Gastroesophageal sphincter (tissue), 3 donors: ENCODE measurements at regions not wholly inside any gene's neighbourhood (a gene's known extent, or its start where the extent isn't known, plus 50 kb on each side); places are given as distances from the start of the nearest gene placed in this dataset.

Experiments used
- POLR2A ChIP-seq, 2 donors: fragments of 450-650 bp; IDR thresholded peaks; one replicate each; pipeline ENCODE4 v1.6.1; 2017; ENCODE audit warnings: antibody characterized with exemption in 2 of 2, mild to moderate bottlenecking in 2 of 2, moderate library complexity in 1 of 2
- TF ChIP-seq, protein P1 (sequence below), 4 experiments: fragments of 200-600 bp in 2 of 4; fragments of 450-650 bp in 2 of 4; sonication (generic) in 1 of 4; IDR thresholded peaks; one replicate each; pipeline ENCODE4 v1.5.1; 2017 to 2019; ENCODE audit warnings: antibody characterized with exemption in 4 of 4, mild to moderate bottlenecking in 2 of 4, moderate library complexity in 2 of 4

GRCh38 chr10:88081457-88082054 is 218.1 kb downstream of the PTEN start:
- TF ChIP-seq, protein P1, sequence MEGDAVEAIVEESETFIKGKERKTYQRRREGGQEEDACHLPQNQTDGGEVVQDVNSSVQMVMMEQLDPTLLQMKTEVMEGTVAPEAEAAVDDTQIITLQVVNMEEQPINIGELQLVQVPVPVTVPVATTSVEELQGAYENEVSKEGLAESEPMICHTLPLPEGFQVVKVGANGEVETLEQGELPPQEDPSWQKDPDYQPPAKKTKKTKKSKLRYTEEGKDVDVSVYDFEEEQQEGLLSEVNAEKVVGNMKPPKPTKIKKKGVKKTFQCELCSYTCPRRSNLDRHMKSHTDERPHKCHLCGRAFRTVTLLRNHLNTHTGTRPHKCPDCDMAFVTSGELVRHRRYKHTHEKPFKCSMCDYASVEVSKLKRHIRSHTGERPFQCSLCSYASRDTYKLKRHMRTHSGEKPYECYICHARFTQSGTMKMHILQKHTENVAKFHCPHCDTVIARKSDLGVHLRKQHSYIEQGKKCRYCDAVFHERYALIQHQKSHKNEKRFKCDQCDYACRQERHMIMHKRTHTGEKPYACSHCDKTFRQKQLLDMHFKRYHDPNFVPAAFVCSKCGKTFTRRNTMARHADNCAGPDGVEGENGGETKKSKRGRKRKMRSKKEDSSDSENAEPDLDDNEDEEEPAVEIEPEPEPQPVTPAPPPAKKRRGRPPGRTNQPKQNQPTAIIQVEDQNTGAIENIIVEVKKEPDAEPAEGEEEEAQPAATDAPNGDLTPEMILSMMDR (IDR thresholded peaks at IDR 0.05) = no peak
- TF ChIP-seq POLR2A (IDR thresholded peaks at IDR 0.05) = no peak
